HEK293 (cell line): ENCODE measurements at regions not wholly inside any gene's neighbourhood (a gene's known extent, or its start where the extent isn't known, plus 50 kb on each side); places are given as distances from the start of the nearest gene placed in this dataset.

Source experiments
- CTCF ChIA-PET: fragments of 350-600 bp; formaldehyde crosslinking; extraction: SDS; loops from one replicate; lab custom pipeline; 2021; ENCODE audit warnings: antibody characterized with exemption; lab: Yijun Ruan, JAX
- POLR2A ChIA-PET: fragments of 300-600 bp; formaldehyde crosslinking; extraction: SDS; loops from one replicate; lab custom pipeline; 2020; ENCODE audit warnings: antibody characterized with exemption, inconsistent platforms; lab: Yijun Ruan, JAX
- H3K27ac ChIP-seq: fragments of 200-500 bp; sonication (Bioruptor generic); 2 replicates; pipeline ENCODE4 v1.5.1; 2014; ENCODE audit warnings: low read depth, low read length, control low read depth, inconsistent platforms; ENCODE audit errors: extremely low read depth
- H3K36me3 ChIP-seq, 2 experiments: fragments of 200-500 bp in 1 of 2; sonication (Bioruptor generic) in 1 of 2; 1 replicate in 1 of 2; 2 replicates in 1 of 2; pipeline ENCODE4 v1.5.1; 2014 to 2017; ENCODE audit warnings: inconsistent platforms in 2 of 2, low read length in 2 of 2; ENCODE audit not compliant: control insufficient read depth in 2 of 2, insufficient read depth in 1 of 2
- H3K4me1 ChIP-seq: fragments of 200-500 bp; sonication (Bioruptor generic); 2 replicates; pipeline ENCODE4 v1.5.1; 2014; ENCODE audit warnings: mild to moderate bottlenecking, low read length, inconsistent platforms; ENCODE audit not compliant: control insufficient read depth, insufficient read depth
- H3K4me3 ChIP-seq: 2 replicates; pipeline ENCODE4 v1.5.1; 2011; ENCODE audit warnings: low read depth, mild to moderate bottlenecking, control low read depth, low read length, moderate library complexity
- H3K9me3 ChIP-seq: fragments of 200-500 bp; sonication (Bioruptor generic); 2 replicates; pipeline ENCODE4 v1.5.1; 2014; ENCODE audit warnings: low read depth, low read length, inconsistent platforms; ENCODE audit not compliant: control insufficient read depth, insufficient read depth
- BCL11A ChIP-seq: fragments of 450-650 bp; formaldehyde crosslinking; IDR thresholded peaks from 2 replicates; pipeline ENCODE4 v1.5.1; 2016; ENCODE audit warnings: low read depth, missing biosample characterization, missing genetic modification characterization
- CTCF ChIP-seq: fragments of 450-650 bp; formaldehyde crosslinking; IDR thresholded peaks from 2 replicates; pipeline ENCODE4 v1.5.1; 2016; ENCODE audit warnings: missing biosample characterization, missing genetic modification characterization
- GLI2 ChIP-seq: fragments of 450-650 bp; formaldehyde crosslinking; IDR thresholded peaks from 2 replicates; pipeline ENCODE4; 2017; ENCODE audit warnings: missing biosample characterization, missing genetic modification characterization, low read depth, borderline replicate concordance
- GLI4 ChIP-seq: fragments of 450-650 bp; formaldehyde crosslinking; IDR thresholded peaks from 2 replicates; pipeline ENCODE4 v1.5.1; 2016; ENCODE audit warnings: missing biosample characterization, missing genetic modification characterization
- INSM2 ChIP-seq: fragments of 450-650 bp; formaldehyde crosslinking; IDR thresholded peaks from 2 replicates; pipeline ENCODE4 v1.5.1; 2016; ENCODE audit warnings: missing biosample characterization, missing genetic modification characterization
- KLF16 ChIP-seq: fragments of 450-650 bp; formaldehyde crosslinking; IDR thresholded peaks from 2 replicates; pipeline ENCODE4 v1.5.1; 2017; ENCODE audit warnings: missing biosample characterization, missing genetic modification characterization
- OVOL3 ChIP-seq: fragments of 450-650 bp; formaldehyde crosslinking; IDR thresholded peaks from 2 replicates; pipeline ENCODE4 v1.5.1; 2016; ENCODE audit warnings: missing biosample characterization, missing genetic modification characterization
- PATZ1 ChIP-seq: fragments of 450-650 bp; formaldehyde crosslinking; IDR thresholded peaks from 2 replicates; pipeline ENCODE4 v1.5.1; 2016; ENCODE audit warnings: missing biosample characterization, missing genetic modification characterization
- PBX3 ChIP-seq: sonication (generic); formaldehyde crosslinking; IDR thresholded peaks from 2 replicates; pipeline ENCODE4 v1.8.1; 2022; ENCODE audit warnings: mild to moderate bottlenecking, moderate library complexity, missing genetic modification reagents
- SP2 ChIP-seq: fragments of 450-650 bp; formaldehyde crosslinking; IDR thresholded peaks from 2 replicates; pipeline ENCODE4 v1.5.1; 2016; ENCODE audit warnings: missing biosample characterization, missing genetic modification characterization
- ZBTB17 ChIP-seq: fragments of 450-650 bp; formaldehyde crosslinking; IDR thresholded peaks from 2 replicates; pipeline ENCODE4 v1.5.1; 2016; ENCODE audit warnings: missing biosample characterization, missing genetic modification characterization
- ZBTB48 ChIP-seq: fragments of 450-650 bp; formaldehyde crosslinking; IDR thresholded peaks from 2 replicates; pipeline ENCODE4 v1.5.1; 2016; ENCODE audit warnings: missing biosample characterization, missing genetic modification characterization
- ZIC2 ChIP-seq: fragments of 450-650 bp; formaldehyde crosslinking; IDR thresholded peaks from 2 replicates; pipeline ENCODE4 v1.5.1; 2016; ENCODE audit warnings: missing biosample characterization, missing genetic modification characterization
- ZNF169 ChIP-seq: fragments of 450-650 bp; formaldehyde crosslinking; IDR thresholded peaks from 2 replicates; pipeline ENCODE4 v1.5.1; 2016; ENCODE audit warnings: missing biosample characterization, missing genetic modification characterization
- ZNF214 ChIP-seq: fragments of 450-650 bp; formaldehyde crosslinking; IDR thresholded peaks from 2 replicates; pipeline ENCODE4 v1.5.1; 2017; ENCODE audit warnings: missing biosample characterization, mild to moderate bottlenecking, missing genetic modification characterization, borderline replicate concordance
- ZNF221 ChIP-seq: fragments of 450-650 bp; formaldehyde crosslinking; IDR thresholded peaks from 2 replicates; pipeline ENCODE4 v1.5.1; 2017; ENCODE audit warnings: missing biosample characterization, missing genetic modification characterization, borderline replicate concordance
- ZNF239 ChIP-seq: fragments of 450-650 bp; formaldehyde crosslinking; IDR thresholded peaks from 2 replicates; pipeline ENCODE4 v1.5.1; 2016; ENCODE audit warnings: missing biosample characterization, missing genetic modification characterization
- ZNF362 ChIP-seq: fragments of 450-650 bp; formaldehyde crosslinking; IDR thresholded peaks from 2 replicates; pipeline ENCODE4 v1.5.1; 2016; ENCODE audit warnings: missing biosample characterization, missing genetic modification characterization
- ZNF394 ChIP-seq: fragments of 450-650 bp; formaldehyde crosslinking; IDR thresholded peaks from 2 replicates; pipeline ENCODE4 v1.5.1; 2016; ENCODE audit warnings: missing biosample characterization, missing genetic modification characterization, mild to moderate bottlenecking, moderate library complexity, borderline replicate concordance
- ZNF529 ChIP-seq: fragments of 450-650 bp; formaldehyde crosslinking; IDR thresholded peaks from 2 replicates; pipeline ENCODE4 v1.5.1; 2017; ENCODE audit warnings: missing genetic modification characterization, missing biosample characterization; ENCODE audit not compliant: insufficient replicate concordance
- ZNF548 ChIP-seq: fragments of 450-650 bp; formaldehyde crosslinking; IDR thresholded peaks from 2 replicates; pipeline ENCODE4 v1.5.1; 2016; ENCODE audit warnings: missing biosample characterization, missing genetic modification characterization
- ZNF571 ChIP-seq: fragments of 450-650 bp; formaldehyde crosslinking; IDR thresholded peaks from 2 replicates; pipeline ENCODE4 v1.5.0; 2017; ENCODE audit warnings: missing biosample characterization, missing genetic modification characterization
- ZNF776 ChIP-seq: fragments of 450-650 bp; formaldehyde crosslinking; IDR thresholded peaks from 2 replicates; pipeline ENCODE4 v1.5.0; 2017; ENCODE audit warnings: missing biosample characterization, missing genetic modification characterization, borderline replicate concordance
- TF ChIP-seq, protein P1 (sequence below): fragments of 450-650 bp; formaldehyde crosslinking; IDR thresholded peaks from 2 replicates; pipeline ENCODE4 v1.5.1; 2016; ENCODE audit warnings: missing biosample characterization, missing genetic modification characterization

DNA sequence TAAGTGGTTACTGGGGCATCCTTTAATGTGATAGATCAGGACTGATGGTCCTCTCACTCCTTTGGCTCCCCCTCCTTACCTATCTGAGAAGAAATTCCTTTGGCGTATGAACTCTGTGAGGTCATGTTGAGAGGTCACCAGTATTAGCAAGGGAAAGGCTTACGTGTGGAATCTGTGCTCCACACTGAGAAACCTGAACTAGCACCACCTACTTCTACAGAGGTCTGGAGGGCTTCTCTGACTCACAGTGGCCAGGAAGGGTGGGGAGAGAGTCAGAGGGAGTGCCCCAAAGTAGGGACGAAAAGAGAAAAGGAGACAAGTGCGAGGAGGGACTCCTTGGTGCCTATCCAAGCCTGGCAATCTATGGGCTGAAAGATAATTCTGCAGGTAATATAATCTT lies 348.6 kb downstream of the TNS1 start:
- Histone ChIP-seq H3K36me3 (no peaks in the 10 kb centered on the region), H3K4me1 (no peaks in the 10 kb centered on the region), H3K27ac (no peak overlapping the region), H3K9me3 (no peaks in the 10 kb centered on the region), H3K4me3 (no peak overlapping the region)
- ChIA-PET POLR2A (no interaction called here), CTCF (interaction anchor here (1.6 kb wide), 1 partner anchor 80 kb away, joined by 3 read pairs; no protein-coding TSS in a partner anchor)
- TF ChIP-seq ZNF548 (tag by site-specific recombination) (no peak), ZNF529 (tag by site-specific recombination) (no peak), ZNF239 (tag by site-specific recombination) (no peak), ZNF776 (no peak), BCL11A (tag by site-specific recombination) (no peak), PATZ1 (tag by site-specific recombination) (no peak), ZBTB17 (tag by site-specific recombination) (no peak)
- TF ChIP-seq, protein P1, sequence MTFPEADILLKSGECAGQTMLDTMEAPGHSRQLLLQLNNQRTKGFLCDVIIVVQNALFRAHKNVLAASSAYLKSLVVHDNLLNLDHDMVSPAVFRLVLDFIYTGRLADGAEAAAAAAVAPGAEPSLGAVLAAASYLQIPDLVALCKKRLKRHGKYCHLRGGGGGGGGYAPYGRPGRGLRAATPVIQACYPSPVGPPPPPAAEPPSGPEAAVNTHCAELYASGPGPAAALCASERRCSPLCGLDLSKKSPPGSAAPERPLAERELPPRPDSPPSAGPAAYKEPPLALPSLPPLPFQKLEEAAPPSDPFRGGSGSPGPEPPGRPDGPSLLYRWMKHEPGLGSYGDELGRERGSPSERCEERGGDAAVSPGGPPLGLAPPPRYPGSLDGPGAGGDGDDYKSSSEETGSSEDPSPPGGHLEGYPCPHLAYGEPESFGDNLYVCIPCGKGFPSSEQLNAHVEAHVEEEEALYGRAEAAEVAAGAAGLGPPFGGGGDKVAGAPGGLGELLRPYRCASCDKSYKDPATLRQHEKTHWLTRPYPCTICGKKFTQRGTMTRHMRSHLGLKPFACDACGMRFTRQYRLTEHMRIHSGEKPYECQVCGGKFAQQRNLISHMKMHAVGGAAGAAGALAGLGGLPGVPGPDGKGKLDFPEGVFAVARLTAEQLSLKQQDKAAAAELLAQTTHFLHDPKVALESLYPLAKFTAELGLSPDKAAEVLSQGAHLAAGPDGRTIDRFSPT (tag by site-specific recombination) = no peak
- TF ChIP-seq, all 188 proteins: peak for 0

DNA sequence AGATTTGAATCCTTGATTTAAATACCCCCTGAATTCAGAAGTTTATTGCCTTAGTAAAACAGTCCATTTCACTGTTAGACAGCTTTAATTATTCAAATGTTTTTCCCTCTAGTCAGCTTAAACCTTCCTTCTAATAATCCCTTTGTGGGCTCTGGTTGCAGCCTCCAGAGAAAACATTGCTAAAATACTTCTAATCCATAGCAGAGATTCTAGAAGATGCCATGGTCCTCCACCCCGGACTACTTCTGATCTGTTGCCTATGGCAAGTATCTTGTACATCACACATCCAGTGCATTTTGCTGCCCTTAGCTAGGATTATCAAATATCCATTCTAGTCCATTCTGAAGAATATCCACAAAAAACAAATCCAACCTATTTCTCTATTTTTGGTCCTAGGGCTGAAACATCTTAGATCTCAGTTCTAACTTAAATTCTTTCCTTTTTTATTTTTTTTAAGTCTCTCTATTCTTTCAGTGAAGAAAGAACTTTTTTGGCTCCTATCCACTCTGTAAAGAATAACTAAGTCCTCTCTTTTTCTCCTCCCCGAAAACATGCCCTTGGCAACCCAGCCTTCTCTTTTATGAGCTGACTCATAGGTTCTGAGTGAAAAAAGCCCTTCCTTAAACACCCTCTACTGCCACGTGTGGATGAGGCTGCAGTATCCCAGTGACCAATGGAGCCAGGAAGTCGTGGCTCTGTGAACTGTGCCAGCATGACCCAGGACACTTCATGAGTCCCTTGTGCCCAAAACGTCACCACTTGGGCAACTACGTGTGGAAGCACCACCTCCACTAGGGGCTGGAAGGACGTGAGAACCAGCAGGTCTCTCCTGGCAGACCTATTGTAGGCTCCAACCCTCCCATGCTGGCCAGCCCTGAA lies 349.8 kb downstream of the TNS1 start:
- TF ChIP-seq ZNF394 (tag by site-specific recombination) = no peak
- no peak for TF ChIP-seq OVOL3 (tag by site-specific recombination)
- TF ChIP-seq ZNF169 (tag by site-specific recombination) = no peak
- no peak for TF ChIP-seq SP2 (tag by site-specific recombination)
- TF ChIP-seq CTCF (tag by site-specific recombination) = peak; percentile 26; the same call in 1 of the 2 replicates
- no peak for TF ChIP-seq ZNF214 (tag by site-specific recombination)
- no peak for TF ChIP-seq ZNF571 (tag by site-specific recombination)
- TF ChIP-seq ZNF362 (tag by site-specific recombination) = peak; percentile 68
- TF ChIP-seq GLI4 (tag by site-specific recombination) = no peak
- TF ChIP-seq ZNF221 (tag by site-specific recombination) = no peak
- TF ChIP-seq PBX3 (CRISPR knock-in tag) = no peak
- TF ChIP-seq ZBTB48 = no peak
- TF ChIP-seq INSM2 = no peak
- no peak for TF ChIP-seq ZIC2
- no peak for TF ChIP-seq KLF16 (tag by site-specific recombination)
- TF ChIP-seq GLI2 = no peak
- ChIA-PET POLR2A (no interaction called here), CTCF (interaction anchor here (0.5 to 5.2 kb wide), 8 partner anchors 12 to 976 kb away, joined by 3 to 59 read pairs (median 4); no protein-coding TSS in a partner anchor)
- Histone ChIP-seq H3K27ac (no peak overlapping the region), H3K36me3 (no peaks in the 10 kb centered on the region), H3K4me1 (no peaks in the 10 kb centered on the region), H3K9me3 (no peaks in the 10 kb centered on the region), H3K4me3 (no peak overlapping the region)
